HG03064 (cell line): ENCODE measurements at regions not wholly inside any gene's neighbourhood (a gene's known extent, or its start where the extent isn't known, plus 50 kb on each side); places are given as distances from the start of the nearest gene placed in this dataset.

Experiments
- ATAC-seq: cut with Tn5 transposase; IDR thresholded peaks from one replicate; pipeline ENCODE4 v1.9.1; 2021; ENCODE audit warnings: low read depth; ENCODE audit not compliant: unreplicated experiment

DNA sequence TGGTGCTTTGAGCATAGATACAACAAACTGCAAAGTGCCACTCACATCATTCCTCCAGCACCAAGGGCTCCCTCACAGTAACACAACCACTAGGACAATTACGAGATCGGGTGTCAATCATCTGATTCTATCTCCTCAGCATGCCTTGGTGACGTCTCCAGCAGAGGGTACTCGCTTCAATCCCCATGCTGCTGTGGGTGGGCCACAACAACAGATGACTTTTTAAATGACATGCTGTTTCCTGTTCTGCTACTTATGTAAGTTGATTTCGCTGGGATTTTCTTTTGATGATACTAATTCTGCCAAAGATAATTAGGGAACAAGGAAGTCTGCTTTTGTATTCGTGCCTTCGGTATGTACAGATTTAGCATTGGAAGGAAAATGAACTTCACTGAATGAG, 1113.0 kb downstream of the BCL11A start:
- ATAC-seq: no peak

DNA sequence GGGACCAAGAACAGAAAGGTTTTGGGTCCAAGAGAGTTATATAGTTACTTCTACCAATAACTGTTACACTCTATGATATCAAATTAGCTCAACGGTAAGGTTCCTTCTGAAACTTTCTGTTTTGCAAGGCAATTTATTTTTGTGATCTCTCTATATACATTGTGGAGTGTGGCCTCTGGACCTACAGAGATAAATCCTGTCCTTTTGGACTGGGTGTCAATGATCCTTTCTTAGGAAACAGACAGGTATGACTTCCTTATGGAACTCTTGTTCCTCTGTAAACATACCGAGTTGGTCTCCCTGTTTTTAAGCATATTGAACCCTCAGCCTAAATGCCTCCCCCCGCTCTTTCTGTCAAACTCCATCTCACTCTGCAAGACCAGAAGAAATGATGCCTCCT, 1117.8 kb downstream of the BCL11A start:
- no peak for ATAC-seq

DNA sequence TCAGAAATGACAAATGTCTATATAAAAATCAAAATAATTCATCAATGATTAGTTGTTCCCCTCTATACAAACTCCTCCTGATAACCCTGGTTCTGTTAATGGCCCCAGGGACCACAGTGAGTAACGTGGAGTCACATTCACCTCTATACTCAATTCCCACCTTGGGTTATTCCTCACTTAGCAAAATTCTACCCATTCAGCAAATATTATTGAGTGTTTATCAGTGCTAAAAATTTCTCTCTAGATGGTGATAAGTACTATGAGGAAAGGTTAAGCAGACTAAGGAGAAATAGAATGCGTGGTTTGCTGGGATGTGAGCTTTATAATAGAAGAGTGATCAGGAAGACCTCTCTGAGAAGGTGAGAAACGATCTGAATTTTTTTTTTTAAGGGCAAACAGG, 1124.5 kb downstream of the BCL11A start:
- ATAC-seq: no peak

DNA sequence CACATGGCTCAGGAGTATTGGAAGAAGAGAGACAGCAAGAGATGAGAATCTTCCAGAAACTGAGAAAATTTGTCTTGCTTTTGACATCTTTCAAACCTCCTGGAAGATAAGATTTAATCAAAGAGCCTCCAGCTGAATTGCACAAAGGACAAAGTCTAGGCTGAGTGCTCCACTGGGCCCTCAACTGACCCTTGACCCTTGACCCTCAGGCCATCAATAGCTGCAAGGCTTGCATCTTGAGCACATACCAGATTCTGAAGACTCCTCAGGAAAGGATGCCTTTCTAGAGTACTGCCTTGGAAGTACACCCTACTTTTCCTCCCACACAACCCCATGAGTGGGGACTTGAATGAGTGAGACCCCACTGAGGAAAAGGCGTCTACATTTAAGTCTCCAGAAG, 1125.5 kb downstream of the BCL11A start:
- no peak for ATAC-seq

DNA sequence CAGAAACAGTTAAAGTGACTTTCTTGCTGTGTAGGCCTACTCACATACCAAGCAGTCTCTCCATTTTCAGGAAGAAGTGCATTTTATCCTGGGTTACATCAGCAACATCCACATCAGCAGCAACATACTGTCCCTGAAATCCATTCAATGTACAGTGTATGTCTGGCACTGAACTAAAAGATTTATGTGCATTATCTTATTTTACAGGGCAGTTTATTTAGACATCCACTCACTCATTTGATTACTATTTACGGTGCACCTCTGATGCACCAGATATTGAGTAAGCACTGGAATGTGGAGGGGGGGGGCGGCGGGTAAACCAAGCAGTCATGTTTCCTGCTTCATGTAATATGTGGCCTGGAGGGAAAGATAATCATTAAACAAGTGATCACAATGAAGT, 1128.2 kb downstream of the BCL11A start:
- no peak for ATAC-seq

DNA sequence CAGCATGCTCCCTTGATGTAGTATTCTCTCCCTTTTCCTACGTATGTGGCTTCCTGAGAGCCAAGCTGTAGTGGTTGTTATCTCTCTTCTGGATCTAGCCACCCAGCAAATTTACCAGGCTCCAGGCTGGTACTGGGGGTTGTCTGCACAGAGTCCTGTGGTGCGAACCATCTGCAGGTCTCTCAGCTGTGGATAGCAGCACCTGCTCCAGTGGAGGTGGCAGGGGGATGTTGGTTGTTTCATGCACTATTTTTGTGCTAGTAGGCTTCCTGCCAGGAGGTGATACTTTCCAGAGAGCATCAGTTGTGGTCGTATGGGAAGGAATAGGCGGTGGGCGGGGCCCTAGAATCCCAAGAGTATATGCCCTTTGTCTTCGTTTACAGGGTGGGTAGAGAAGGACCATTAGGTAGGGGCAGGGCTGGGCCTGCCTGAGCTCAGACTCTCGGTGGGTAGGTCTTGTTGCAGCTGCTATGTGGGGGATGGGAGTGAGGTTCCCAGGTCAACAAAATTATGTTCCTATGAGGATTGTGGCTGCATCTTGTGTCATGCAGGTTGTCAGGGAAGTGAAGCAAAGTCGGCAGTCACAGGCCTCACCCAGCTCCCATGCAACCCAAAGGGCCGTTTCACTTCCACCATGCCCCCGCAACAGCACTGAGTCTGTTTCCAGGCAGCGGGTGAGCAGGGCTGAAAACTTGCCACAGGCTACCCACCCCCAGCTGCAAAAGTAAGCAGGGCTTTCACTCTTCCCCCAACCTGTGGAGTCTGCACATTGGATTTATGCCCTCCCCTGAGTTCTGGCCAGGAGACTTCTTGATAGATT, 1139.5 kb downstream of the BCL11A start:
- no peak for ATAC-seq

DNA sequence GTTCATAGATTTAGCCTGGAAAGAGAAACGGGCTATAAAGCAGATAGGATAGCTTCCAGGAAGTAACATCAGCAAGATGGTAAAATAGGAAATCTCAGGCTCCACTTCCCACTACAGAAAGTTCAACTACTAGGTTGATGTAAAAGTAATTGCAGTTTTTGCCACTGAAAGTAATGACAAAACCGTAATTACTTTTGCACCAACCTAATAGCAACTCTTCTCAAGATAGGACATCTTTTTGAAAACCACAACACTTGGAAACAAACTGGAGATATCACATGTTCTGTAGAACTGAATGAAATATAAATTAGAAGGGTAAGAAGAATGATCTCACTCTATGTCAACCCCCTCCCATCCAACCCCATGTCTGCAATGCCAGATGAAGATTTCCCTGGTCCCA, 1154.3 kb downstream of the BCL11A start:
- no peak for ATAC-seq

DNA sequence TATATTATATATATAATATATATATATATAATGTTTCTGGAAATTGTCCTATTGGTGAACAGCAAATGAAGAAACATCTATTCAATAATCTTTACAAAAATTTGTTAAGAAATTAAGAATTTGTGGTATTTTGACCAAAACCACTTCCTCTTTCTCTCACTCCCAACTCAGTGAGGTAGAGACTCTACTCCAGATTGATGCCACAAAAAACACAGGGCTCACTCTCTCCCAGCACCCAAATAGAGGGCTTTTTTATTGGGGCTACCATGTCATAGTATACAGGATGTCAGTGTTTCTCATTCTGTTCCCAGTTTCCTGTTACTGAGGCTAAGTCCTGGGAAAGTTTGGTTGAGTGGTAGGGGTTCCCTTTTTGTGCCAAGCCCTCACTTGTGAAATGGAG, 1155.4 kb downstream of the BCL11A start:
- ATAC-seq: no peak

DNA sequence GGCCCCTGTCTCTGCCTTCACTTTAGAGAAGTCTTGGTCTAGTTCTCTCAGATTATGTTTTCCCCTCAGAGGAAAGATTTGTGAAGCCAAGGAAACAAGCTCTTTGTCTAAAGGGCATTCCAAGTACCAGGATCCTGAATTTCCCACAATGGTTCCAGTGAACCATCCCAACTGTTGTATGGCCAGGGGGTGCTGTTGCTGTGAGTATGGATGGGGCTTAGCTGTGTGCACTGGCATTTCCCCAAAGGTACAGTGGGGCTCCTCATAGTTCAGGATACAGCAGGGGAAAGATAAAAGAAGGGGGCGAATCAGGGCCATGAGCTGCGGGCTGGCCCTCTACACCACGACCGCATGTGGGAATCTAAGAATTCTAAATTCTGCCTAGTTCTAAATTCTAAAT, 1154.0 kb upstream of the FANCL start:
- no peak for ATAC-seq

DNA sequence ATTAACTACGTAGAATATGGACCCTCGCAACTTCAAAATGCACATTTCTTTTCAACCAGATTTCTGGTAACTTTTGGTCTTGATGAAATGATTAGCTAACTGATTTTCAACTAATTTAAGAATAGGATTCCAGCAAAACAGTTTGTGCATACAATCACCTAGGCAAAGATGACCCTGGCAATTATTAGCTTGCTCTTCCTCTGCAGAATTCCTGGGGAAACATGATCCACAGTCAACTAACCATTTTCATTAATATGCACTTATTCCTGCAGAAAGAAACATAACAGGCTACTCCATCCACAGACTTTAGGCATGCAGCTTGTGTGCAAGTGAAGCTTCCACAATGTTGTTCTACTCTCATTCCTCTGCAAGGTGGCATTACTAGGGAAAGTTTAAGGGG, 1150.8 kb upstream of the FANCL start:
- ATAC-seq: no peak

DNA sequence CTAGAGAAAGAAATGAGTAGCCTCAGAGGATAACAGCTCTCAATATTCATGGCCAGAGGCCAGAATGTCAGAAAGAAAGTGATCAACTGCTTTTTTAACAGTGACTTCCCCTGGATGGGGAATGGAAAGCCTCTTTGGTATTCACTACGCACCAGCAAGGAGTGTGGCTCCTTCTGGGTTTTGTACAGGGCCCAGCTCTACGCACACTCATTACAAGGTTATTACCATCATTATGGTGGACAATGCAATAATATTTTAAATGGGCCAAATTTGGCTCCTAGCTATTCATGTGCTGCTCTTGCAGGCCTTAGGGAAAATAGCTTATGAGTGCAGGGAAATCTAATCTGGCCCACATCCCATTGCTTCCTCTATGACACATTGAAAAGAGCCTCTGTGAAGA, 1149.5 kb upstream of the FANCL start:
- ATAC-seq: no peak

DNA sequence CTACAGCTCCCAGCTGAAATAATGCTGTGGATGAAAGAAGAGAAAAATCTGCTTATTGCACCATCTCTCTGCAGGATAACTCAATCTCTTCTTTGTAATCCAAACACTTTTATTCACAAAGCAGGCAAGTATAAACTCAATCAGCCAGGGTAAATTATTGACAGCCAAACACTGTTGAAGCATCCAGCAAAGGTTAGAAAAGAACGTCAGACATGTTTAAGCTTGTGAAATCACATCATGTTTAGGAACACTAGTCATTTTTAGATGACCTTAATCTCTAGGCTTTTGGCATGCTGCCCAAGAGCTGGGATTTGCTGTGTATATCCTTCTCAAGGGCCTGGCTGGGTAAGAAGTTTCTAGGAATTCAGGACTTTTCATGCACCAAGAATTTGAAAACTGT, 1148.1 kb upstream of the FANCL start:
- ATAC-seq: no peak

DNA sequence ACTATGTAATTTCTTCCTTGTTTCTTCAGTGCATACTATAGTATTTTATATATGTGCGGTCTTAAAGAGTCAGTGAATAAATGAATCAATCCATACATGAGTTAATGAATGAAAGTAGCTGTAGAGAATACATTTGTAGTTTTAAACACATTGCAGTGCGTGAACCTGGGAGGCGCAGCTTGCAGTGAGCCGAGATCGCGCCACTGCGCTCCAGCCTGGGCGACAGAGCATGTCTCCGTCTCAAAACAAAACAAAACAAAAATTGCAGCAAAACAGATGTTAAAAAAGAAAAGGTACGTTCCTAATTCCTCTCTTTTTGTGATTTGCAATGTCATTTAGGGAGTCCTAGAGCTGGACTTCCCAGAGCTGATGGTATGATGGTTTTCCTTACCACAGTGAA, 1144.8 kb upstream of the FANCL start:
- ATAC-seq: no peak

DNA sequence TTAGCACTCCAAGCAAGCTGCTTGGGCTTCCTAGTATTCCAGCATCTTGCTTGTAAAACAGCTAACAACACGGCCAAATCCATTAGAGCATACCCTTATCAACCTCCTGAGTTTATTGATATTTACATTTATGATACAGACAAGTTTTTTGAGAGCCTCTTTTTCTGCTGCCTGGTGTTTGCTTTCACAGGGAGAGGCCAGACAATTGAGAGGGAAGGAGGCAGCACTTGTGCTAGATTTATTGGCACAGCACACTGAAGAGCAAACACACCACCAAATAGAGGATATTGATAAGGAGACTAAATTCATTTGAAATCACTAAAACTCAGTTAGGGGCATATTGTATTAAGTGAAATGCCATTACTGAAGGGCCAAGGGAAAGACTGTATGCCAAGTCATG, 1142.3 kb upstream of the FANCL start:
- ATAC-seq: no peak

DNA sequence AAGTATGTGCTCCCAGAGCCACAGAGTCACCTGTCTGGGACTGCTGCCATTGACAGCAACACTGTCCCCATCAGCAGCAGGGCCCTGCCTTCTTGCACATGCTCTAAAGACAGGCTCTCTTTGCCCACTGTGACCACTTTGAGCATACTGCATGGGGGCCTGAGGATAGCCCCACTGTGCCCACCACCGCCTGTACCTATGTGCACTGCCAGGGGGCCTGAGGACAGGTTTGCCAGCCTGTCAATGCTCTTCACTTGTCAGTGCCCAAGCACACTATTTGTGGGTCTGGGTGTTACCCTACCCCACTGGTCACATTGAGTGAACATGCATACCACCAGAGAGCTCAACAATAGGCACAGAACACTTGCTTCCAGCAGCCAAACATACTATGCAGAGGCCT, 1137.0 kb upstream of the FANCL start:
- no peak for ATAC-seq

DNA sequence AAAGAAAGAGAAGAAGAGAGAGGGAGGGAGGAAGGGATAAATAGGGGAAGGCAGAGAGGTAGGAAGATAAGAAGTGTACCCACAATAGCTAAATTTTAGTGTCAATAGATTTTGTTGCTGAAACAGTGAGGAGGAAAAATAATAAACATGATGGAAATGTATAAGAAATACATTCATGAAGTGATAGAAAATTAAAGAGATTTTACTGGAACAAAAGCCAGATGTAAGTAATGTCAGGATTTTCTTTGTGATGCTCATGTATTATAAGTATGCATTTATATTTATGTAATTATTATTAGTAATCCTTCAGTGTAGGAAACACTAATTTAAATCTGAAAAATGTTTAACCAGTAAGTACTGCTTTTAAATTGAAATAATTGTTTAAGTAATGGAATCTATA, 1125.2 kb upstream of the FANCL start:
- ATAC-seq: no peak

DNA sequence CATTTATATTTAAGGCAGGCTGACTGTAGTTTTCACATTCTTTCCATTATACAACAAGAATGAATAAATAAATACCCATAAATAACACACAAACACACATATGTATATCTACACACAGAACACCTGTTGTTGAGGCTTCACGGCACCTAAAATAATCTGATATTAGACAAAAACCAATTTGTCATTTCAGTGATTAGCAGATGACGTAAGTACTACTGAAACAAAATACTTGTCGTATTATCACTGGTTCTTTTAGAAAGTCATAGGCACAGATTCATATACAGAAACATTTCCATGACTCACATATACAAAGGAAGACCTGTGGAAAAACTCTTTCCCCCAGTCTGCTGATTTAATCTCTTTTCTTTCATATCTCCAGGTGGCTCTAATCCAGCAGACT, 1113.4 kb upstream of the FANCL start:
- no peak for ATAC-seq

DNA sequence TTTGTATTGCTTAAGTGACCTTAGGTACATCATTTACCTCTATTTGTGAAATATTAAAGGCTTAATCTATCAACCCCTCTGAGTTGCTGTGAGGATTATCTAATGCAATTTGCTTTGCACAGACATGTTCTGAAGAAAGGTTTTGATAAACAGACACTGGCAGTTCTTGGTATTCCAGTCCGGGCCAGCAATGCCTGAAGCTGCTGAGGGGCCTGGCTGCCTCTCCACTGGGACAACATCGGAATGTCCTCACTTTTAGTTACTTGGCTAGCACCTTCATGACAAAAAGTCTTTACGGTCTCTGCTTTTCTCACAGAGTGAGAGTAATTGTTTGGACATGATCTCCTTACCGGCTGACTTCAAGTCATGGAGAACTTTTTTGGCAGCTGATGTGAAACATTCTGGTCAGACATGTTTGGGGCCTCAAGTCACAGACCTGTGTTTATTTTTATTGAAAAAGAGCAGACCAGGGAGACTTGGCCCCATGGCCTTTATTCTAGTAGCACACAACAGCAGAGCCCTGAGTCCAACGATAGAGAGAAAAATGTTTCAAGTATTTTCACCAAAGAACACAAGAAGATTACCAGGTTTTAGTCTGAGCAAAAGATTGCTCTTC, 1112.3 kb upstream of the FANCL start:
- ATAC-seq: no peak

DNA sequence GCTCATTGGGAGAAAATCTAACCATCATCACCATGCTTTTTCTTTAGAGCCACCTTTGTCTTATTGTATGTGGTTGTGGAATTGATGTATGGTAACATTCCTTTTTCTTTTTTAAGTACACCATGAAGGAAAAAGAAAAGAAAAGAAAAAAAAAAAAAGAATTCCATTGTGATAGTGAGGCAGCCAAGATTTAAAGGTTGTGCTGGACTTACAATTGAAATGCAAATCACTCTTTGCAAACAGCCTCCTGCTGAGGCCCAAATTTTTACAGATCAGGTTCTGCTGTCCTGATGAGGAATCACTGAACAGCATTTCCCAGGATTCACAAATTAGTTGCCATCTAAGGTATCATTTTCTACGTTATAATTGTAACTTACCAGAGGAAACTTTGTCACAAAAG, 1101.0 kb upstream of the FANCL start:
- no peak for ATAC-seq

DNA sequence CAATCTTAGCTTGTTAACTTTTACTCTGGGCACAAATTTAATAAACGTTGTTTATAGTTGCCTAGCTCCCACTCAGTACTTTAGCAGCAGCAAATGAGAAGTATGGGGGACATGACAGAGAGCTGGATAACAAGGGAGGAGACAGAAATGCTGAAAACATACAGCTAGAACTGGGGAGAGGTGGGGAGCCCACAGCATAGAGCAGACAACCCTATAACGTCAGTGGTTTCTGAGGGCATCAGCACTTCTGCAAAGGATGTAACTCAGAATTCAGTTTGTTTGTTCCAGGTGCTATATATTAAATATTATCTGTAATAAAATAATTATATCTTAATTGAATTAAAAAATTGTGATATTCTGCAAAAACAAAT, 1098.7 kb upstream of the FANCL start:
- no peak for ATAC-seq

DNA sequence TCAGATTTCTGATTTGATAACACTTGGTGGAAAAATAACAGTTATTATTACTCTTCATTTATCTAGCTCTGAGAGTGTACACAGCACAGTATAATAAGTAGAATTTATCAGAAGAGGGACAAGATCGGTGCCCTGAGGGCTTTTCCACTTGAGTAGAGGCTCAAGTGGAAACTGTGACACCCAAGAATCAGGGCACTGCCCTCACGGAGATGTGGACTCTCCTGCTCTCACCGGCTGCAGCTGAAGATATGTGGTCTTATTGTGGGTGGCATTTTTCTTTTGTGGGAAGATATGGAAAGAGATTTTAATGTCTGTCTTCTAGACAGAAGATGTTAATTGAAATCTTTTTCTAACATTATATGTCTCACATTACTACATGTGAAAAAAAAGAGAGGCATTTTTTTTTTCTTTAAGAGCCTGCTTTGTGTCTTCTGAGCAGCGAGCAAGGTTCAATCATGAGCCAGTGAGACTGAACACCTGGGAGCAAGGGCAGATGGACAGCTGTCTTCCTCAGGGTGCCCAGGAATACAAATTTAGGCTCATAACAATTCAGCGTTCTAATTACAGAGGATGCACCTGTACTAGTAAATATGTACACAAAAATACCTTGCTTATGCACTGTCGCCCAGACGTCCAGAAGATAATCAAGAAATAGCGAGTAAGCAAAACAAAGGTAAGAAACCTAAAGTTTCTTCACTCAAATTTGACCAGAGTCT, 1098.2 kb upstream of the FANCL start:
- ATAC-seq: no peak

DNA sequence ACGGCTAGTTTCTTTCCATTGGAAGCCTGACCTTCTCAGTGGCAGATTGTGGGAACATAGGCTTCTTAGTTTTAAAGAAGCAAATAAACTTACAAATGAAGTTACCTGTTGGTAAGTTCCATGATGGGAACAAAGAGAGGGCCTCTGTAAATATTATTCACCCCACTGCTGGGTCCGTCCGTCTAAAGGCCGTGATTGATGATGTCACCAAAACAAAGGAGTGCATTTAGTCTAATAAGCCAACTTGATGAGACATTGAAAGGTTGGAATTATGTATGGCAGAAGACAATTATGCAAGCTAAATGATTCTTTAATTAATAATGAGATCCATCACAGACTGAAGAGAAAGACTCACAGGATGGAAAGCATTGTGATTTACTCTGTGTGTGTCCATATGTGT, 1091.9 kb upstream of the FANCL start:
- ATAC-seq: no peak
